ENCODE measurements at regions not wholly inside any gene's neighbourhood (a gene's known extent, or its start where the extent isn't known, plus 50 kb on each side); places are given as distances from the start of the nearest gene placed in this dataset.

- no peaks in the 10 kb centered on the region for H3K36me3 ChIP-seq
- H3K27me3 ChIP-seq (replicated peaks; ENCODE audit: insufficient read depth) = no peaks in the 10 kb centered on the region
- TF ChIP-seq CTCF (IDR thresholded peaks at IDR 0.05) = no peak
- no peaks in the 10 kb centered on the region for H3K9me3 ChIP-seq
- no peak for DNase-seq (ENCODE audit: low spot score)
- peaks cover 0 to 13% of the 10 kb centered on the region in 2 donors for H3K4me1 ChIP-seq (ENCODE audit: control insufficient read depth in 1 of 2, low read depth in 2 of 2)
- no peak for ATAC-seq (ENCODE audit: insufficient number of reproducible peaks, low FRiP score, low read depth)
- no peak overlapping the region for H3K27ac ChIP-seq
- no peak overlapping the region for H3K4me3 ChIP-seq
Measured at GRCh38 chr20:6692566-6693173, 74.8 kb upstream of the BMP2 start.

DNA sequence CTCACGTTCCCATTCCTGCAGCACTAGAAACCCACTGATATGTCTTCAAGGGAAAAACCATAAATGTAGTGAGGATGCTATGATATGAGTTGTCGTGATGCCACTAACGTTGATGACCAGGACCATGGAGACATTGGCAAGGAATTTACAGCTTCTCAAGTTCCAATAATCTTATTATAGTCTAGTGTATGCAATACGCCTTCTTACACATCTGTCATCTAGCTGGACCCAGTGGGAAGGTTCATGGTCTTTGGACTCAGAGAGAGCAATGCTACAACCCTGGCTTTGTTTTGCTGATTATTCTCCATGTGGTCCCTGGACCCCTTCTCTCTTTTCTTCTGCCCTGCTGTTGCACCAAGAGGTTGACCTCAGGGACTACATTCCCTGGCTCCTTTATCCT is 76.0 kb upstream of the BMP2 start:
- Histone ChIP-seq H3K36me3 (no peaks in the 10 kb centered on the region), H3K27ac (no peak overlapping the region), H3K27me3 (replicated peaks; ENCODE audit: insufficient read depth) (no peaks in the 10 kb centered on the region), H3K4me1 (ENCODE audit: control insufficient read depth in 1 of 2, low read depth in 2 of 2) (peaks cover 0 to 13% of the 10 kb centered on the region in 2 donors), H3K4me3 (no peak overlapping the region), H3K9me3 (no peaks in the 10 kb centered on the region)
- ATAC-seq (ENCODE audit: insufficient number of reproducible peaks, low FRiP score, low read depth) (no peak), DNase-seq (ENCODE audit: low spot score) (no peak)
- TF ChIP-seq CTCF (IDR thresholded peaks at IDR 0.05) = no peak

GRCh38 chr20:6689339-6689973 is 78.0 kb upstream of the BMP2 start:
- no peak overlapping the region for H3K27ac ChIP-seq
- peaks cover 0 to 13% of the 10 kb centered on the region in 2 donors for H3K4me1 ChIP-seq (ENCODE audit: control insufficient read depth in 1 of 2, low read depth in 2 of 2)
- H3K36me3 ChIP-seq = no peaks in the 10 kb centered on the region
- no peaks in the 10 kb centered on the region for H3K27me3 ChIP-seq (replicated peaks; ENCODE audit: insufficient read depth)
- no peaks in the 10 kb centered on the region for H3K9me3 ChIP-seq
- no peak for TF ChIP-seq CTCF (IDR thresholded peaks at IDR 0.05)
- ATAC-seq (ENCODE audit: insufficient number of reproducible peaks, low FRiP score, low read depth) = no peak
- no peak for DNase-seq (ENCODE audit: low spot score)
- no peak overlapping the region for H3K4me3 ChIP-seq

DNA sequence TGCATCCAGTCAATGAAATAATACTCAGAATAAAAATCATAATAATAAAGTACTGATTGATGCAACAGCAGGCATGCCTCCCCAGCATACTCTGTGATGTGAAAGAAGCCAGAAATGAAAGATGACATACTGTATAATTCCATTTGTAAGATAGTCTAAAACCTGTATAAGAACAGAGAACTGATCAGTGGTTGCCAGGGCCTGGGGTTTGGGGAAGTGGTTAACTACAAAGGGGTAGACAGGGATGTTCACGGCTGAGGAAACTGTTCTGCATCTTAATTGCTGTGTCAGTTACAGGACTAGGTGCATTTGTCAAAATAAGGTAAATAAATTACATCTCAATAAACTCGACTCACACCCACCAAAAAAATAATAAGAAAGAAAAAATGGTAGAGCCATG is 81.3 kb upstream of the BMP2 start:
- H3K36me3 ChIP-seq = no peaks in the 10 kb centered on the region
- DNase-seq (ENCODE audit: low spot score) = no peak
- ATAC-seq (ENCODE audit: insufficient number of reproducible peaks, low FRiP score, low read depth) = no peak
- no peaks in the 10 kb centered on the region for H3K27me3 ChIP-seq (replicated peaks; ENCODE audit: insufficient read depth)
- no peaks in the 10 kb centered on the region for H3K9me3 ChIP-seq
- no peak overlapping the region for H3K27ac ChIP-seq
- no peaks in the 10 kb centered on the region for H3K4me1 ChIP-seq (ENCODE audit: control insufficient read depth in 1 of 2, low read depth in 2 of 2)
- no peak for TF ChIP-seq CTCF (IDR thresholded peaks at IDR 0.05)
- no peak overlapping the region for H3K4me3 ChIP-seq

DNA sequence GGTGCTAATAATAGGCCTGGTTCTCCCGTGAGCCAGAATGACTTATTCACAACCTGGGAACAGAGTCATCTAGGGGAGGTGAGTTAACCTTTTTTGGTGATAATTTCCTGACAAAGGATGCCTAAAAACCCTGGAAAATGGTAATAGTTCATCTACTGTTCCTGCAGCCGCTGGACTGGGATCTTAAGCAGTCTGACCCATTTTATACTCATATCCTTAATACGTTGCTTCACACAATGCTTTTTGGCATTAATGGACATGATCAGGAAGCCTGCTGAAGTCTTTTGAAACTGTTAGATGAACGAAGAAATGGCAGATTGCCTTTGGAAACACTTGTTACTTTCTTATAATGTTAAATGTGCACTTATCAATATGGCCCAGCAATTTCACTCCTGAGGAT is 81.9 kb upstream of the BMP2 start:
- ATAC-seq (ENCODE audit: insufficient number of reproducible peaks, low FRiP score, low read depth) = no peak
- no peaks in the 10 kb centered on the region for H3K36me3 ChIP-seq
- no peak overlapping the region for H3K4me3 ChIP-seq
- no peaks in the 10 kb centered on the region for H3K27me3 ChIP-seq (replicated peaks; ENCODE audit: insufficient read depth)
- H3K4me1 ChIP-seq (ENCODE audit: control insufficient read depth in 1 of 2, low read depth in 2 of 2) = no peaks in the 10 kb centered on the region
- H3K9me3 ChIP-seq = no peaks in the 10 kb centered on the region
- no peak for TF ChIP-seq CTCF (IDR thresholded peaks at IDR 0.05)
- DNase-seq (ENCODE audit: low spot score) = no peak
- no peak overlapping the region for H3K27ac ChIP-seq
